ENCODE measurements at regions not wholly inside any gene's neighbourhood (a gene's known extent, or its start where the extent isn't known, plus 50 kb on each side); places are given as distances from the start of the nearest gene placed in this dataset.

- TF ChIP-seq, protein P1, sequence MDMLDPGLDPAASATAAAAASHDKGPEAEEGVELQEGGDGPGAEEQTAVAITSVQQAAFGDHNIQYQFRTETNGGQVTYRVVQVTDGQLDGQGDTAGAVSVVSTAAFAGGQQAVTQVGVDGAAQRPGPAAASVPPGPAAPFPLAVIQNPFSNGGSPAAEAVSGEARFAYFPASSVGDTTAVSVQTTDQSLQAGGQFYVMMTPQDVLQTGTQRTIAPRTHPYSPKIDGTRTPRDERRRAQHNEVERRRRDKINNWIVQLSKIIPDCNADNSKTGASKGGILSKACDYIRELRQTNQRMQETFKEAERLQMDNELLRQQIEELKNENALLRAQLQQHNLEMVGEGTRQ (IDR thresholded peaks at IDR 0.05; ENCODE audit: low read depth, low read length): no peak
- TF ChIP-seq, protein P1 (CRISPR knock-in tag; IDR thresholded peaks at IDR 0.05; ENCODE audit: borderline replicate concordance): no peak
- no peak for TF ChIP-seq ZFP36L2 (CRISPR knock-in tag; IDR thresholded peaks at IDR 0.05)
- TF ChIP-seq, protein P2, sequence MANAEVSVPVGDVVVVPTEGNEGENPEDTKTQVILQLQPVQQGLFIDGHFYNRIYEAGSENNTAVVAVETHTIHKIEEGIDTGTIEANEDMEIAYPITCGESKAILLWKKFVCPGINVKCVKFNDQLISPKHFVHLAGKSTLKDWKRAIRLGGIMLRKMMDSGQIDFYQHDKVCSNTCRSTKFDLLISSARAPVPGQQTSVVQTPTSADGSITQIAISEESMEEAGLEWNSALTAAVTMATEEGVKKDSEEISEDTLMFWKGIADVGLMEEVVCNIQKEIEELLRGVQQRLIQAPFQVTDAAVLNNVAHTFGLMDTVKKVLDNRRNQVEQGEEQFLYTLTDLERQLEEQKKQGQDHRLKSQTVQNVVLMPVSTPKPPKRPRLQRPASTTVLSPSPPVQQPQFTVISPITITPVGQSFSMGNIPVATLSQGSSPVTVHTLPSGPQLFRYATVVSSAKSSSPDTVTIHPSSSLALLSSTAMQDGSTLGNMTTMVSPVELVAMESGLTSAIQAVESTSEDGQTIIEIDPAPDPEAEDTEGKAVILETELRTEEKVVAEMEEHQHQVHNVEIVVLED (CRISPR knock-in tag; IDR thresholded peaks at IDR 0.05; ENCODE audit: borderline replicate concordance): no peak
- TF ChIP-seq NAIF1 (CRISPR knock-in tag; IDR thresholded peaks at IDR 0.05; ENCODE audit: borderline replicate concordance): no peak
- TF ChIP-seq ZBTB20 (CRISPR knock-in tag; IDR thresholded peaks at IDR 0.05; ENCODE audit: borderline replicate concordance, low read depth): no peak
- TF ChIP-seq IRF2 (CRISPR knock-in tag; IDR thresholded peaks at IDR 0.05): no peak
- no peak for TF ChIP-seq ZNF253 (CRISPR knock-in tag; IDR thresholded peaks at IDR 0.05; ENCODE audit: borderline replicate concordance)
- TF ChIP-seq ZNF430 (CRISPR knock-in tag; IDR thresholded peaks at IDR 0.05): no peak
- TF ChIP-seq PHB2 (IDR thresholded peaks at IDR 0.05; ENCODE audit: partially characterized antibody): no peak
- TF ChIP-seq NPAS2 (CRISPR knock-in tag; IDR thresholded peaks at IDR 0.05; ENCODE audit: borderline replicate concordance): no peak
- no peak for TF ChIP-seq BRCA1 (CRISPR knock-in tag; IDR thresholded peaks at IDR 0.05)
- TF ChIP-seq ZNF510 (CRISPR knock-in tag; IDR thresholded peaks at IDR 0.05; ENCODE audit: low read depth): no peak
Observed at GRCh38 chr13:99827011-99827772, 144.4 kb downstream of the ZIC5 start (continued).
